ENCODE measurements at regions not wholly inside any gene's neighbourhood (a gene's known extent, or its start where the extent isn't known, plus 50 kb on each side); places are given as distances from the start of the nearest gene placed in this dataset.

DNA sequence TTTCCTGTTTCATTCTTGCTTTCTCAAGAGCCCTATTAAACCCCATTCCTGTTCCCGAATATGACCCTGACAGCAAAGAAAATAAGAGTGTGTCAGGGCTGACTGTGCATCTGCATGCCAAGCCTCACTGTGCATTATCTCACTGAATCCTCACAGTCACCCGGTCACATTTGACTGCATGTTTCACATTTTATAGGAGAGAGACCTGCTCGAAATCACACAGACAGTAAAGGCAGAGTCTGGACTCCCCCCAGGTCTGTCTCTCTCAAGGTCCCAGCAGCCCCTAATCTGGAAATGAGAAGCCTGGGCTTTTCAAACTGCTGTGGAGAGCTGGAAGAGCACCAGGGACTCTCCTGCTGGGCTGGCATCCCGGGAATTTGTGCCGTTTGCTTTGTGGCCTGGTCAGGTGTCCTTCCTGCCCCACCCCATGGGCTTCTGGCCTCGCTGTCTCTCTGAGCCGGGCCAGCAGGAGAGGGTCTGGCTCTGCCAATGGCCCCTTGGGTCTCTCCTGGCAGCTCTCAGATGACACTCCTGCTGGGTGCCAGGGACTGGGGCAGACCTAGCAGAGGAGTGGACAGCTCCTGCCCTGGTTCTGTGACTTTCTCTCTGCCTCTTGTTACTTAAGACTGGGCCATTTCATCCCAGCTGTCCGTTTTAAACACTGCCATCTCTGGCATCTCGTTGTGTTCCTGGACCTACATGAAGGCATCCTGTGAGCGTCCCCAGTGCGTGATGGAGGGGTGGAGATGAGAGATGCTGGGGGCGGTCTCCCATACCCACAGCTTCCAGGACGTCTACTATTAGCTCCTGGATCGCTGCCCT lies 173.6 kb downstream of the ARHGAP12 start:
- no peak for DNase-seq (ENCODE audit: low spot score)

DNA sequence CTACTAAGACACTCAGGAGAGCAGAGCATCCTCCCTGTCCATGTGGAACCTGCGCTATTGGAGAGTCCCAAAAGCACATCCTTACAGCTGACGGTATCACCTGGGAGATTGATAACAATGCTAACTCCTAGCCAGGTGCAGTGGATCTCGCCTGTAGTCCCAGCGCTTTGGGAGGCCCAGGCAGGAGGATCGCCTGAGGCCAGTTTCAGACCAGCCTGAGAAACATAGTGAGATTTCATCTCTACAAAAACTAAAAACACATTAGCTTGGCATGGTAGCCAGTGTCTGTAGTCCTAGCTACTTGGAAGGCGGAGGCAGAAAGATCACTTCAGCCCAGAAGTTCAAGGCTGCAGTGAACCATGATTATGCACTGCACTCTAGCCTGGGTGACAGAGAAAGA lies 174.9 kb downstream of the ARHGAP12 start:
- DNase-seq (ENCODE audit: low spot score) = no peak

- DNase-seq (ENCODE audit: low spot score) = no peak
Measured at GRCh38 chr10:31752170-31752569, 176.5 kb downstream of the ARHGAP12 start.

GRCh38 chr10:31751738-31752080 lies 176.9 kb downstream of the ARHGAP12 start:
- no peak for DNase-seq (ENCODE audit: low spot score)

- no peak for DNase-seq (ENCODE audit: low spot score)
Measured at GRCh38 chr10:31751051-31751737, 177.4 kb downstream of the ARHGAP12 start.

DNA sequence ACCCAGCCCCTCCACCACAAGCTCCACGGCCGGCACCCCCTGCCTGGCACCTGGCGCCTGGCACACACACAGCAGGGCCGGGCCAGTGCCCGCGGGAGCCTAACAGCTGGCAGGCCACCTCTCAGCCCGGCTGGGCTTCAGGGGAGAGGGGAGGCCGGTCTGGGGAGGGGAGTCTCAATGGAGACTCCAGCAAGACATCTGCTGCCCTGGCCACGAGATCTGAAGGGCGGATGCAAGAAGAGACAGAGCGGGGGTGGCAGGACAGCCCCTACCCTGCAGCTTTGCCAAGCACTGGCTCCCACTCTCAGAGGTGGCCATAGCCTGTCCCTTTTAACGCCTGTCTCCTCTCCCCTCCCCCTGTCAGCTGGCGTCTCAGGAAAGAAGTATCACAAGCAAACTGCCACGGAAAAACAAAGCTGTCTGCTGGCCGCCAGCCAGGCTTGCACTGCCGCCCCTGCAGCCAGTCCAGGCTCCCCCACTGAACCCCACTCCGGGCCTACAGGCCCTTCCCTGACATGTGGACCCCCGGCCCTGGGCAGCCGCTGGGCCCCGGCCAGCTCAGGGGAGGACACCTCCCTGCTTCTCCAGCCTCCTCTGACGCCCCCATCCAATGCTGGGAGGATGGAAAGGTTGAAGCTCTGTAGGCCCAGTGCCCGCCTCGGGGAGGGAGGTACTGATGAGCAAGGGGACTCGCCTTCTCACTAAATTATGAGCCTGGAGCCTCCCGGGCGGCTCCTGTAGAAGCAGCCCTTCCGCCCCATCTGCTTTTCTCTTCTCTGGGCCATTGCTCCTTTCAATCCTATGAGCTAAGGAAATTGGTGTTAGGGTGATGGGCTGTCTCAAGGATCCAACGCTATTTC lies 178.4 kb downstream of the ARHGAP12 start:
- no peak for DNase-seq (ENCODE audit: low spot score)

DNA sequence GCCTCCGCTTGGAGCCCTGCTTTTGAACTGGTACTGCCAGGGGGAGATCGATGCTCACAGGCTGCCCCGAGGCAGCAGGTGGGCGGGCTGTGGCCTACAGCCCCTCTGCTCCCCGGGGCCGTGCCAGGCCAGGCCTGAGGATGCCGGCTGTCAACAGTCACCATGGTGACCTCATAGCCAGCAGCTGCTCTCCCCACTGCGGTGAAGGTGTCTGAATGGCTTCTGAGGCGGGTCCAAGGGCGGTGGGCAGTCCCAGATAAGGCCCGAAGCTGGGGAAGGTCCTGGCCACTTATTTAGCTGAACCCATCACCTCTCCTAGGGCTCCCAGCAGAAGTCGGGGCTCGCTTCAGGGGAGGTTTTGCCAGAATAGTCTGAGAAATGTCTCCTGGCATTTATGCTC lies 179.3 kb downstream of the ARHGAP12 start:
- DNase-seq (ENCODE audit: low spot score) = no peak

GRCh38 chr10:31745612-31746376 lies 182.8 kb downstream of the ARHGAP12 start:
- DNase-seq (ENCODE audit: low spot score) = no peak

DNA sequence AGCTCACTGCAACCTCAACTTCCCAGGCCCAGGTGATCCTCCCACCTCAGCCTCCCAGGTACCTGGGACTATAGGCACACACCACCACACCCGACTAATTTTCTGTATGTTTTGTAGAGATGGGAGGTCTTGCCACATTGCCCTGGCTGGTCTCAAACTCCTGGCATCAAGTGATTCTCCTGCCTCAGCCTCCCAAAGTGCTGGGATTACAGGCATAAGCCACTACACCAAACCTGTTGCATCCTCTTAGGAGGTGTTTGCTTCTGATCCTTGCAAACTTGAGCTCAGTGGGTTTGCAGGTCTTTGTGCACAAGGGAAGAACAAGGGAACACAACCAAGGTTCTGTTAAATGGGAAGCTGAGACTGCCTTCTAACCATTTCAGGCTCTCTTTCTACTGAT lies 184.6 kb downstream of the ARHGAP12 start:
- DNase-seq (ENCODE audit: low spot score) = no peak

DNA sequence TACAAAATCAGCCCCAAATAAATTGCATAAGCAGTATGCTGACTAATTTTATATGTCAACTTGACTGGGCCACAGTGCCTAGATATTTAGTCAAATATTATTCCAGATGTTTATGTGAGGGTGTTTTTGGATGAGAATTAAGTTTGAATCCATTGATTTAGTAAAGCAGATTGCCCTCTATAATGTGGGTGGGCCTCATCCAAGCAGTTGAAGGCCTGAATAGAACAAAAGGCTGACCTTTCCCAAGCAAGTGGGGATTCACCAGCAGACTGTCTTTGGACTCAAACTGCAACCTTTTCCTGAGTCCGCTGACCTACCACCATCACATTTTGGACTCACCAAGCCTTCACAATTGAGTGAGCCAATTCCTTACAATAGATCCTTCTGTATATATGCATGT lies 186.4 kb downstream of the ARHGAP12 start:
- no peak for DNase-seq (ENCODE audit: low spot score)

GRCh38 chr10:31741473-31741872 lies 187.2 kb downstream of the ARHGAP12 start:
- no peak for DNase-seq (ENCODE audit: low spot score)

DNA sequence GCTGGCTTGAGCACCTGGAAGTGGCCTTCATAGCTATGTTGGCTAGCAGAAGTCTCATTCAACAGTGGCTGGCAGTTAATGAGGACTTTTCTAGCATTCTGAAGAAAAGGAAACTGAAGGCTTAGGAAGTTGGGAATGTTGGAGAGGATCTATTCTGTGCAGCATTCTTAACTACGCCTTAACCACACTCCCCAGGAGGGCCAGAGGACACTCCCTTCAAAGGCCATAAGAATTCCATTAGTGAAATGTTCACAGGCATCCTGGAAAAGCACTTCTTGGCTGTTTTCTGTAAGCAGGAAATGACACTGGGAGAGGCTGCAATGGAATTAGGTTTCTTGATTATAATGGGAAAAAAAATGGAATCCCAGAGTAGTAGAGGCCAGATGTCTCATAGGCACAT lies 188.9 kb downstream of the ARHGAP12 start:
- DNase-seq (ENCODE audit: low spot score) = no peak

DNA sequence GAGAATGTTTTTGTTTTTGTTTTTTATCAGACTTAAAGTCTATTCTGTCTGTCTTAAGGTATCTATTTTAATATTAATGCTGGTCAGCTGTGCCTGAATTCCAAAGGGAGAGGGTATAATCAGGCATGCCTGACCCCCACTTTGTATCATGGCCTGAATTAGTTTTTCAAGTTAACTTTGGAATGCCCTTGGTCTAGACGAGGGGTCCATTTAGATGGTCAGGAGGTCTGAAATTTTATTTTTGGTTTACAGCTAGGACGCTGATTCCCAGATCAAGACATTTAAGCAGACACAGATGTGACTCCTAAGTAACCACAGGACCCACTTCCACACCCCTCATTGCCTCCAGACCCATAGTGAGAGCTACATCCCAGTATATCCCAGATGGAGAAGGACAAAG lies 189.5 kb downstream of the ARHGAP12 start:
- no peak for DNase-seq (ENCODE audit: low spot score)

DNA sequence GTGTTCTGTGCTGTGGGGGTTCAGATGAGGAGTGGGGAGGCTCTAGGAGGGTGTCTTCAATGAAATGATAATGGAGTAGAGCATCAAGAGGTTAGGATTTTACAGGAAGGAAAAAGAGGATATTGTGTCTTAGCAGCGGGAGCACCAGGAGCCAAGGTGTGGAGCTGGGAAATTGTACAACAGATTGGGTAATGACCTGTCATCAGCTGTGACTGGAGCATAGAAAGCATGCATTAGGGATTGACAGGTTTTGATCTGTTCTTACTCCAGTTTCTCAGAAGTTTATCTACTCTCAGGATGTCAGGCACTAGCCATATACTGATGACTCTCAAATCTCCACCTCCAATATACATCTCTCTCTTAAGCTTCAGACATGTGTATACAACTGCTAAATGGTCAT lies 196.9 kb downstream of the ARHGAP12 start:
- no peak for DNase-seq (ENCODE audit: low spot score)

DNA sequence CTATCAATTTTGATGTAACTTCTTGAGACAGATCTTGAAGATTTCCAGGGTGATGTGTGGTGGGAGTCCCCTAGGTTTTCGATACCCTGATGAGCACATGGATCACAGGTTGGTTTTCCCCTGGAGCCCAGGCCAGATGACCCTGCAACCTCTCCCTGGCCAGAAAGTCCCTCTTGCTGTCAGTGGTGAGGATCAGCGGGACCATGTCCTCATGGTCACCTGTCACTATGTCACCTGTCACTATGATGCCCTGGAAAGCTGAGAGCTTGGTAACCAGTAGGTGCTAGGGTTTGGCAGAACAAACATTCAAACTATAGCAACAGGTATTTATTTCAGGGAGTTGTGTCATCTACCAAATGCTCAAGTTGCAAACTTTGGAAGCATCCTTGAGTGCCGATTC lies 197.9 kb downstream of the ARHGAP12 start:
- no peak for DNase-seq (ENCODE audit: low spot score)

DNA sequence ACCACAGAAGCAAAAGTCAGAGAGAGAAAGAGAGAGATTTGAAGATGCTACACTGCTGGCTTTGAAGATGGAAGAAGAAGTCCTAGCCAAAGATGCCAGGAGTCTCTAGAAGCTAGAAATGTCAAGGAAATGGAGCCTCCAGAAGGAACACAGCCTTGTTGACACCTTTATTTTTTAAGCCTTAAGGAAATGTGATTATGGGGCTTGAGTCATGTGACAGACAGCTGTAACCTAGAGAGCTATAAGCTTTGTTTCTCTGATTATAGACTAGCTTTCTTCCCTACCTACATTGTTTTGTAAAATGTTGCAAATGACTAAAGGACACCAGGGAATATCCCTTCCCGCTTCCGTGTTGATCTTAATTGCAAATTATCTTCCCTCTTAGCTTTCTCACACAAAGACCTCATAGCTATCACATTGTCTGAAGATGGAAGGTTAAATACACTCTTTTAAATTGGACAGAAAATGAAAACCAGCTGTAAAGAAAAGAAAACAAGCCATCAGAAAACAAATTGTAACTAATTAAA lies 199.9 kb downstream of the ARHGAP12 start:
- no peak for DNase-seq (ENCODE audit: low spot score)

- DNase-seq (ENCODE audit: low spot score) = no peak
Measured at GRCh38 chr10:31725436-31725835, 203.2 kb downstream of the ARHGAP12 start.

DNA sequence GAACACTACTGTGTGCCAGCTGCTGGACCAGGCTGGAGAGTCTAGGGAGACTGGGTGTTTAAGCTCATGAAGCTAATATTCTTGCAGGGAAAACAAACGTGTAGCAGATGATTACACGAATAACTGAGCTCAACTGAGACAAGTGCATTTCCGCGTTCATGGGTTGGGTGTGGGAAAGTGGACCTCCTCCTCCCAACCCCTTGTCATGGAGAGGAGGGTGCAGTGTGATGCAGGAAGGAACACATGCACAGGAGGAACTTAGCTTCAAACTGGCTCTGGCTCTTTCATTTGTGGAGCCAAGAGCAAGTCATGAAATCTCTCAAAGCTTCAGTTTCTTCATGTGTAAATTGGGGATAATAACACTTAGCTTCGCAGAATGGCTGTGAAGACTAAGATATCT lies 204.3 kb downstream of the ARHGAP12 start:
- no peak for DNase-seq (ENCODE audit: low spot score)

- DNase-seq (ENCODE audit: low spot score) = no peak
Measured at GRCh38 chr10:31723106-31723750, 205.4 kb downstream of the ARHGAP12 start.

- DNase-seq (ENCODE audit: low spot score) = no peak
Measured at GRCh38 chr10:31721096-31721495, 207.5 kb downstream of the ARHGAP12 start.

- DNase-seq (ENCODE audit: low spot score) = no peak
Measured at GRCh38 chr10:31720546-31720945, 208.1 kb downstream of the ARHGAP12 start.
